HG02623 (cell line): ENCODE measurements at regions not wholly inside any gene's neighbourhood (a gene's known extent, or its start where the extent isn't known, plus 50 kb on each side); places are given as distances from the start of the nearest gene placed in this dataset.

Experiments used
- ATAC-seq: cut with Tn5 transposase; IDR thresholded peaks from one replicate; pipeline ENCODE4 v1.9.1; 2021; ENCODE audit warnings: moderate library complexity; ENCODE audit not compliant: unreplicated experiment

- no peak for ATAC-seq
Measured at GRCh38 chr2:8276026-8276425, 405.8 kb upstream of the ID2 start.

DNA sequence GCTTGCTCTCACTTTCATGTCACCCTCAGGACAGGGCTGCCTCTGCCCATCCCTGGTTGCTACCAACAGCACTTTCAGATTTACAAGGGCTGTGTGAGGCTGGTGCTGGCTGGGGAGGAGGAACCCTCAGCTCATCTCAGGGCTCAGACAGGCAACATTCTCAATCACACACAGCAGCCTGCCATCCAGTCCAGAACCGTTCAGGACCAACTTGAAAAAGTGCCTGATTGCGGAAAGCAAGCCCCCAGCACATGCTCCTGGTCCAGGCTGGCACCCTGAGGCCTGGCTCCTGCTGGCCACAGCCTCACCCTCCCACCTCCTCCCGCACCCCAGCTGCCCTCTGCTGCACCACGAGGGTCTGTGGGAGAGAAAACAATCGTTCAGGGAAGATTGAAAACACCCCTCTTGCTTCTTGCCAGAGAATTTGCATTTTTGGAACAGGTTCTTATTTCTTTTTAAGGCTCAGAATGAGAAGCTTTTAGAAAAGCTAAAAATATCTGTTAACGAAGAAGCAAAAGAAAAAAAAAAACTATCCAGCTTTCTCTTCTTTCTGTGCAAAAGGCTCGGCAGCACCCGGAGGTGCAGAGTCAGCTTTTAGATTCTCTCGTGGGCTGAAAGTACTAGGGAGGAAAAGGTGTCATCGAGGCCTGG lies 403.8 kb upstream of the ID2 start:
- ATAC-seq: no peak

GRCh38 chr2:8278709-8279354 lies 403.0 kb upstream of the ID2 start:
- ATAC-seq: no peak

DNA sequence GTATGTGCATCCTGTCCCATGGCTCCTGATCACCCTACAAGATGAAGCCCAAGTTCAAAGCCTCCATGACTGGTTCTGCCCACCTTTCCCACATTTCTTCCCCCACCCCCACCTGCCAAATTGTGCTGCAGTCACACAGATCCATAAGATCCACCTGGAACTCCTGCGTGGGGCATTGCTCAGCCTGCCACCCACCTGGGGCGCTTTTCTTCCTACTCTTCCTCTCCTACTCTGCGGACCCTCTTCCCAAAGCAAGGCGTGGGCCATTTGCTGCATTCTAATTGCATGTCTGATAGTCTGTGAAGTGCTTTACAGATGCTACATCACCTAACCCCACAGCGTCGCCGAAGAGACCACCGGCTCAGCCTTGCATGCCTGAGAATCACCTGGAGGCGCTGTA lies 402.4 kb upstream of the ID2 start:
- ATAC-seq: no peak

GRCh38 chr2:8281234-8281633 lies 400.6 kb upstream of the ID2 start:
- no peak for ATAC-seq

GRCh38 chr2:8281950-8282857 lies 399.7 kb upstream of the ID2 start:
- no peak for ATAC-seq

DNA sequence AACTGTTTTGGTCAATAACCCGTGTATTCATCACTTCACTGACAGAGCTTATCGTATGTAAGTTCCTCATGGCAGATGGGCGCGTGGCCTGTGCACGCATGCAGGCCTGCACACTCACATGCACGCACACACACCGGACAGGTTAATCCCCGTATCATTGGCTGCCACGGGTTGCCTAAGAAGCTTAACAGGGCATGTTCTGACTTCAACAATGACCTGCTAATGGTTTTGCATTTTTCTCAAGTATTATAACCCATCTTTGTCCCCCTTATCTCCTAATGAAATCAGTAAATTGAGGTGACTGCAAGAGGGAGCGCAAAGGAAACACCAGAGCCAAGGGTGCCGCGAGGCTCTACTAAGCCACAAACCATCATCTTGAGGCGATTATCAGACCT lies 399.0 kb upstream of the ID2 start:
- ATAC-seq: no peak

DNA sequence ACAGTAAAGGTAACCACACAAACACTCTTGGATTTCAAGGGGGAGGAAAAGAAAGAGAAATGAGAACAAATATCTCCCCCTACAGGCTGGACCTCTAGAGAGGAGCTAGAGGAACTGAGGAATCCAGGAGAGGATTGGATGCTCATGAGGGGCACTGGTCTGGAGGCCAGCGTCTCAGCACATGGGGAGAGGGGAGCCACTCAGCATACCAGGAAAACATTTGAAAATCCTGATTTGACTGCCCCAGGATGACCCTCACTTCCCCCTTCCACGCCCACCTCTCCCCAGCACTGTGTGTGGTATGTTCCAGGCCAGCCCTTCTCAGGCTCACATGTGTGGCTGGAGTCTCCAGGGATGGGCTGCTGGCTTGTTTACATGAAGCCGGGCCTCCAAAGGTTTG lies 396.8 kb upstream of the ID2 start:
- ATAC-seq: no peak

DNA sequence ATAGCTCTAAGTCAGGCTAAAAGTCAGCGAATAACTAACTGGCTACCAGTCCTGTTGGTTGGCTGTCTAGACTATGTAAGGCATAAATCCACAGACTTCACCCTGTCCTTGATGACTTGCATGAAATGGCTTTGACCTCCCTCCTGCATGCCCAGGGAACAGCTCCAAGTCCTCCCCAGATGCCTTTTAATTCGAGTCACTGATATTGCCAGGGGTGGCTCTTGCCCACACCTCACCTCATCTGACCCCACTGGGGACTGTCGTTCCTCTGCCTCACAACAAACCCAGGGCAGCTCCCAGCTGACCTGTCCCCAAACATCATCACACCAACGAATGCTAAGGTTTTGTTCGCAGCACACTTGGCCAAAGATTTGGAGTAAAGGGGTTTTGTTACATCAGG lies 396.0 kb upstream of the ID2 start:
- no peak for ATAC-seq

- ATAC-seq: no peak
Measured at GRCh38 chr2:8288206-8288605, 393.6 kb upstream of the ID2 start.

GRCh38 chr2:8289111-8289510 lies 392.7 kb upstream of the ID2 start:
- ATAC-seq: no peak

DNA sequence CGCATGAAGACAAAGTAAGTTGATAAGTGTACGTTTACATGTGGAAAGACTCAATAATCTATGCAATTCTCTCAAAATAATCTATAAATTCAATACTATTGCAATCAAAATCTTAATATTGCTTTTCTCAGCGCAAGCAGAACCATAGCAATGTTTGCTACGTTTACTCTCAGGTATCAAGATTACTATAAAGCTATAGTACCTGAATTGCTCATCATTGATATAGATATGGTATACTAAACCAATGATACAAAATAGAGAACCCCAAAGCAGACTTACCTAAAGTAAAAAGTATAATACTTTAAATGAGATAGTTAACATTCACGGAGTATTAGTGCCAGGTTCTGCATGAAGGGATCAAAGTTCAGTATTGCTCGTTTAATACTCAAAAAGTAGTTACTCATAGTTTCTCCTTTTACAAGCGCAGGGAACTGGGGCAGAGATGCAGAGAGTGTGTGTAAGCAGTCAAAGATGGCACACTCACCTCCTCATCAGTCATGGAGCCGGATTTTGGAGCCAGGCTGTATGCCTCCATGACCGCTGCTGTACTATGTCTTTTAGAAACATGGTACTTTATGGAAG lies 391.0 kb upstream of the ID2 start:
- no peak for ATAC-seq

DNA sequence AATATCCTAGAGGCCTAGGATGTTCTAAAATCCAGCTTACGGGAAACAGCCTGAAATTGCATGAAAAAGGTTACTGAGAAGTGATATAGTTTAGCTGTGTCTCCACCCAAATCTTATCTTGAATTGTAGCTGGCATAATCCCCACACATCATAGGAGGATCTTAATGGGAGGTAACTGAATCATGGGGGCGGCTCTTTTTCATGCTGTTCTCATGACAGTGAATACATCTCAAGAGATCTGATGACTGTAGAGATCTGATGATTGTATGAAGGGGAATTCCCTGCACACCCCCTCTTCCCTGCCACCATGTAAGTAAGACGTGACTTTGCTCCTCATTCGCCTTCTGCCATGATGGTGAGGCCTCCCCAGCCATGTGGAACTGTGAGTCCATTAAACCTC lies 385.6 kb upstream of the ID2 start:
- no peak for ATAC-seq

DNA sequence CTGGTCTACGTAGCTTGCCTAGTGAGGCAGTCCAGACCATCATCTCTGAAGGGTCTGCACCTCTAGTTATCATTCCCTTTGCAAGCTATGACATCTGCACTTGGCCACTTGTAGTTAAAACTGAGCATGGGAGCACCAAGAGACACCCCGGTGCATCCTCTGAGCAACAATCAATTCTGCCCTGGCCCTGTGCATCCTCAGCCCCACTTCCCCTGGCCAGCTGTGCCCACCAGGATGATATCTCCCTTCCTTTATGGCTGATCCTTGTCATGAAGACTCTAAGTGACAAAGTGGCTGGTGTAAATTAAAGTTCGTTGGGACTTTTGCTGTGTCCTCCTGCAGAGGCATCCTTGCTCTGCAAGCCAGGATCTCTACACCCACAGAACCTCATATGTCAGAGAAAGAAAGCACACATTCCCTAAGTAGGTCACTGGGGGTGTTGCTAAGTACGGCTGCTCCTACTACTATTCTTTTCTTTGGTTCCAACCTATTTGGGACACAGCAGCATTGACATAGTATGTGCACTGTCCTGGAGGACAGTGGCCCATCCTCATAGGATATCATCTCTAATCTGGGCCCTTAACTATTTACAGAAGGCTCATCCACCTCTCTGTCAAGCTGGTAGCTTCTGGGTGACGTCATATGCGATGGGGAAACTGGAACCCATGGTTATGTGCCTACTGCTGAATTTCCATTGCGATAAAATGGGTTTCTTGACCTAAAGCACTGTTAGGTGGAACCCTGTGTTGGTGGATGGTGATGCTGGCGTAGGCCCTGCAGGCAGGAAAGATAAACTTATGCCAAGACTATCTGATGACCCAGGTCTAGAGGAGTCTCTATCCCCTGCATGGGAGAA lies 384.3 kb upstream of the ID2 start:
- ATAC-seq: no peak

DNA sequence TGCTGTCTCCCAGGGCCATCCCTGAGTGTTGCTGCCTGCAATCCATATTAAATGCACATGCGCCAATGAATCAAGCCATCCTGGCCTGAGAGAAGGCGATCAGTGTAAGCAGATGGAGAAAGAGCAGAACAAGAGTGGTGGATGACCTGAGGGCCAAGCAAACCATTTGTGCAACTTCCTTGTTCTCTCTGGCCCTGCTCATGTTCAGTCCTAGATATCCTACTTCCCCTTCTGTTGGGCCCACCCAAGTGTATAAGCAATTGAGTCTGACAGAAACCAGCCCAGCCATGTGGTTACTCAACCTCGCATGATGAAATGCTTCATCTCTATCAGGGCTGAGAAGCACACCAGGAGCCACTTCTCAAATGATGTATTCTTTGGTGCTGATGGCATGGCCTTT lies 383.1 kb upstream of the ID2 start:
- no peak for ATAC-seq

GRCh38 chr2:8300216-8300615 lies 381.6 kb upstream of the ID2 start:
- ATAC-seq: no peak

DNA sequence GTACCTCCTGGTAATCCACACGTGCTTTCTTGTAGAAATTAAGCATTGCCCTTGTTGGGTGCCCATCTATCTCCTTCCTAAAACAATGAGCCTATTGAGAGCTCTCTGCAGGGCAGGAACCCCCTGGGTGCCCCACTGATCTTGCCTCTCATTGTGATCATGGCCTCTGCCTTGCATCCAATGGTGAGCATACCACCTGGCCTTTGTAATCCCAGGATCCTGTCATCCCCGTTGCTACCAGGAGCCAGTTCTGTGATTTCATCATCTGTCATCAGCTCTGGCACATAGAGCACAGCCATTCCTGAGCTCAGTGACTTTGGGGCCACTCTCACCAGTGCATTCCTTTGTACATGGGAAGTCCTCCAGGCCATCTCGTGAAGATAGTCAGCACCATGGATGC lies 381.0 kb upstream of the ID2 start:
- no peak for ATAC-seq

- peak; percentile 66 for ATAC-seq
Measured at GRCh38 chr2:8303322-8303832, 378.5 kb upstream of the ID2 start.

DNA sequence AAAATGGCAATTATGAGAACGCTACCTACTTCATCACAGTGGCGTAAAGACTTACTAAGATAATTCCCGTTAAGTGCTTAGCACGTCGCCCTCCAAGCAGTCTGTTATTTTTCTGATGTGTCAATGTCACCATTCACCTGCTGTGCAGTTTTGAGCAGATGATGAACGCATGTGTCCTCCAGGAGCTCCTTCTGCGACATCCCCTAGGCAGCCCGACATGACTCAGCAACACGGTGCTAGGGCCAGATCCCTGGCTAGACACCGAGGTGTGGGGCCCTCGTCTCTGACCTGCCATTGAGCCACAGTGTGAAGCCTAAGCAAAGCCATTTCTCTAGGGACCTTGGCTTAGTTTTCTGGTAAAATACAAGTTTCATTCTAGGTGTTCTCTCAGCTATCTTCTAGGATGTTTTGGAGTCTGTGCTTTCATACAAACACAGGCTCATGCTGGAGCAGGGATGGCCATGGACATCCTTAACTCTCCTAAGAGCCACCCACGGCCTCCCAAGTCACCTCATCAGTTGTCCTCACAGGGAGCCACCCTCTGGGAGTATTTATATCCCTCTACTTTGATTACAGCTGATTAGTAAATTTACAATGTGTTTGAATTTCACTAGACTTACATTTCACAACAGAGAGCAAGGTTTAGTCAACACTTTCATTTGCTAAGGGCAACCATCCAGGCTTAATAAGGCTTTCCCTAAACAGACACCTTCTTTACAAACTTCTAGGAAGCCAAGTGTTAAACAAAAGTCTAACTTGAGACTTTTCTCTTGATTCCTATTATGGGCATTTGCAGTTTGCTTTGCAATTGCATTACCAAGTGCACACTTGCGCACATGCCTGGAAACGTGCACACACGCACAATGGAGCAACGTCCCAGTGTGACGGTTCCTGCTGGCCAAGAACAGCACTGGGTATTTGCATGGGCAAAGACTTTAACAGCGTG lies 376.8 kb upstream of the ID2 start:
- ATAC-seq: no peak
